ENCODE measurements at regions not wholly inside any gene's neighbourhood (a gene's known extent, or its start where the extent isn't known, plus 50 kb on each side); places are given as distances from the start of the nearest gene placed in this dataset.

- TF ChIP-seq CTCF (IDR thresholded peaks at IDR 0.05; ENCODE audit: insufficient read depth, low read length) (no peak), REST (IDR thresholded peaks at IDR 0.05; ENCODE audit: insufficient replicate concordance, low read depth) (no peak), POLR2AphosphoS5 (IDR thresholded peaks at IDR 0.05; ENCODE audit: low read depth) (no peak), SPI1 (IDR thresholded peaks at IDR 0.05; ENCODE audit: borderline replicate concordance, low read depth) (no peak)
Observed at GRCh38 chr4:181502611-181503010, 740.6 kb upstream of the TENM3 start.

Measured in HL-60 (cell line).